H1 (cell line): ENCODE measurements at regions not wholly inside any gene's neighbourhood (a gene's known extent, or its start where the extent isn't known, plus 50 kb on each side); places are given as distances from the start of the nearest gene placed in this dataset.

Source experiments
- JUND ChIP-seq: IDR thresholded peaks from 2 replicates; pipeline ENCODE4 v1.6.1; 2011; ENCODE audit warnings: mild to moderate bottlenecking, improper control_type of control experiment, low read length
- POLR2A ChIP-seq, 2 experiments: IDR thresholded peaks; 1 replicate in 1 of 2; 2 replicates in 1 of 2; pipeline ENCODE4 v1.6.1; 2011; ENCODE audit warnings: low read depth in 2 of 2, low read length in 2 of 2, mild to moderate bottlenecking in 2 of 2; ENCODE audit errors: control extremely low read depth in 1 of 2

- TF ChIP-seq POLR2A (IDR thresholded peaks at IDR 0.05; ENCODE audit: control extremely low read depth in 1 of 2, low read depth in 2 of 2, low read length in 2 of 2) = no peak
- TF ChIP-seq JUND = no peak
These were observed 360.0 kb upstream of the GALNT5 start (continued) for GRCh38 chr2:156897548-156897947.
